ENCODE measurements at regions not wholly inside any gene's neighbourhood (a gene's known extent, or its start where the extent isn't known, plus 50 kb on each side); places are given as distances from the start of the nearest gene placed in this dataset.

DNA sequence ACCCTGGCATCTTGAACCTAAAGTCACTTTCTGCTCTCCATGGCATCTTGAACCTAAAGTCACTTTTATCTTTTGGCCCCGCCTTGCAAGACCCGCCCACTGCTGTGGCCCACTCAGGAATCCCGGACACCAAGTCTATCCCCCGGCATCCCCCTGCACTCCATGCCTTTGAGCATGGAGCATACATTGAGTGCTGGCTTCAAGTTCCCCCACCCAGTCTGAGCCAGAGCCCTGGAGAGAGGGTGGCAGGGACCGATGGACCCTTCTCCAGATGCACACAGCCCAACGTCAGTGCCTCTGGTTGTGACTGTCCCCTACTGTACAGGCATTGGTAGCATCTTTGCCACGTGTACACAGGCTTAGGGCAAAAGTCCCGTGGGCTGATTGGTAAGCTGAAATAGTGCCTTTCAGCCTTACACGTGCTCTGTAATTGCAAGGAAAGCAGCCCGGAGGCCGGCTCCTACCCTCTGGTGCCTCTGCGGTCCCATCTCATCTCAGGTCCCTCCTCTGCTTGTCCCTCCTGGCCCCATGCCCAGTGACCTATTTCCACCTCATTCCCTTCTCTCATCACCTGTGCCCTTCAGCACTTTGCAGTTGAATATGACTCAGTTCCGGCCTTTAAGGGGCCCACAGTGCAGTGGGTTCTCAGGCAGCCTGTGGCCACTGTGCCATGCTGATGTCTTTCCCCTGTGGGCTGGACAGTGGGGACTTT, 154.0 kb downstream of the INHBB start:
- TF ChIP-seq, protein P1, sequence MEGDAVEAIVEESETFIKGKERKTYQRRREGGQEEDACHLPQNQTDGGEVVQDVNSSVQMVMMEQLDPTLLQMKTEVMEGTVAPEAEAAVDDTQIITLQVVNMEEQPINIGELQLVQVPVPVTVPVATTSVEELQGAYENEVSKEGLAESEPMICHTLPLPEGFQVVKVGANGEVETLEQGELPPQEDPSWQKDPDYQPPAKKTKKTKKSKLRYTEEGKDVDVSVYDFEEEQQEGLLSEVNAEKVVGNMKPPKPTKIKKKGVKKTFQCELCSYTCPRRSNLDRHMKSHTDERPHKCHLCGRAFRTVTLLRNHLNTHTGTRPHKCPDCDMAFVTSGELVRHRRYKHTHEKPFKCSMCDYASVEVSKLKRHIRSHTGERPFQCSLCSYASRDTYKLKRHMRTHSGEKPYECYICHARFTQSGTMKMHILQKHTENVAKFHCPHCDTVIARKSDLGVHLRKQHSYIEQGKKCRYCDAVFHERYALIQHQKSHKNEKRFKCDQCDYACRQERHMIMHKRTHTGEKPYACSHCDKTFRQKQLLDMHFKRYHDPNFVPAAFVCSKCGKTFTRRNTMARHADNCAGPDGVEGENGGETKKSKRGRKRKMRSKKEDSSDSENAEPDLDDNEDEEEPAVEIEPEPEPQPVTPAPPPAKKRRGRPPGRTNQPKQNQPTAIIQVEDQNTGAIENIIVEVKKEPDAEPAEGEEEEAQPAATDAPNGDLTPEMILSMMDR (IDR thresholded peaks at IDR 0.05 in 4 of 5, conservative IDR thresholded peaks at IDR 0.05 in 1 of 5): no peak
- TF ChIP-seq POLR2A (IDR thresholded peaks at IDR 0.05): no peak
